GM19023 (cell line): ENCODE measurements at regions not wholly inside any gene's neighbourhood (a gene's known extent, or its start where the extent isn't known, plus 50 kb on each side); places are given as distances from the start of the nearest gene placed in this dataset.
"Not testable (repeated sequence)": the region's sequence is repeated elsewhere in the genome, so short reads cannot be mapped to it uniquely, and the experiment has no call there.

Experiments
- ATAC-seq: cut with Tn5 transposase; IDR thresholded peaks from one replicate; pipeline ENCODE4 v1.9.1; 2021; ENCODE audit warnings: mild to moderate bottlenecking, moderate library complexity; ENCODE audit not compliant: unreplicated experiment

- not testable (repeated sequence) for ATAC-seq
Observed at GRCh38 chr2:87075054-87075790, 53.6 kb upstream of the PLGLB1 start.

- peak; percentile 35 for ATAC-seq
Observed at GRCh38 chr2:87075791-87076252, 54.2 kb upstream of the PLGLB1 start.

GRCh38 chr2:87076253-87077123, 54.8 kb upstream of the PLGLB1 start:
- ATAC-seq: peak; percentile 90

- ATAC-seq: peak; percentile 17
Observed at GRCh38 chr2:87077124-87077446, 55.4 kb upstream of the PLGLB1 start.

GRCh38 chr2:87081727-87082126, 60.1 kb upstream of the PLGLB1 start:
- ATAC-seq: not testable (repeated sequence)

- ATAC-seq: not testable (repeated sequence)
Observed at GRCh38 chr2:87088079-87088478, 66.4 kb upstream of the PLGLB1 start.

- ATAC-seq: not testable (repeated sequence)
Observed at GRCh38 chr2:87089401-87089800, 67.8 kb upstream of the PLGLB1 start.

- ATAC-seq: not testable (repeated sequence)
Observed at GRCh38 chr2:87093252-87093651, 71.6 kb upstream of the PLGLB1 start.

GRCh38 chr2:87093937-87094529, 72.4 kb upstream of the PLGLB1 start:
- not testable (repeated sequence) for ATAC-seq

- not testable (repeated sequence) for ATAC-seq
Observed at GRCh38 chr2:87095804-87096203, 74.2 kb upstream of the PLGLB1 start.

GRCh38 chr2:87128761-87129553, 107.3 kb upstream of the PLGLB1 start:
- not testable (repeated sequence) for ATAC-seq

GRCh38 chr2:87132577-87132976, 110.9 kb upstream of the PLGLB1 start:
- not testable (repeated sequence) for ATAC-seq

GRCh38 chr2:87151835-87152493, 130.3 kb upstream of the PLGLB1 start:
- not testable (repeated sequence) for ATAC-seq

- not testable (repeated sequence) for ATAC-seq
Observed at GRCh38 chr2:87174454-87174853, 152.8 kb upstream of the PLGLB1 start.

GRCh38 chr2:87183373-87183772, 161.7 kb upstream of the PLGLB1 start:
- ATAC-seq: not testable (repeated sequence)

GRCh38 chr2:87184260-87184659, 162.6 kb upstream of the PLGLB1 start:
- not testable (repeated sequence) for ATAC-seq

- ATAC-seq: not testable (repeated sequence)
Observed at GRCh38 chr2:87189214-87189613, 167.6 kb upstream of the PLGLB1 start.

GRCh38 chr2:87193336-87193735, 171.7 kb upstream of the PLGLB1 start:
- ATAC-seq: peak; percentile 84

- not testable (repeated sequence) for ATAC-seq
Observed at GRCh38 chr2:87194254-87194999, 172.8 kb upstream of the PLGLB1 start.
